ENCODE measurements at regions not wholly inside any gene's neighbourhood (a gene's known extent, or its start where the extent isn't known, plus 50 kb on each side); places are given as distances from the start of the nearest gene placed in this dataset.

GRCh38 chr5:17326600-17327037 is 109.2 kb downstream of the BASP1 start:
- no peak overlapping the region for H3K4me3 ChIP-seq (ENCODE audit: insufficient read depth, low read length, poor library complexity, severe bottlenecking)
- H3K27me3 ChIP-seq (ENCODE audit: low read length): no peaks in the 10 kb centered on the region
- no peaks in the 10 kb centered on the region for H4K20me1 ChIP-seq (ENCODE audit: low read depth, low read length)
- no peaks in the 10 kb centered on the region for H3K36me3 ChIP-seq (ENCODE audit: low read length)
- no peak overlapping the region for H3K4me2 ChIP-seq (ENCODE audit: low read depth, low read length, poor library complexity, severe bottlenecking)
- no peak for TF ChIP-seq CTCF (IDR thresholded peaks at IDR 0.05; ENCODE audit: insufficient read depth, low read length, poor library complexity, severe bottlenecking)
- TF ChIP-seq EZH2phosphoT487 (conservative IDR thresholded peaks at IDR 0.05; ENCODE audit: low read length): no peak
- H3K9ac ChIP-seq (ENCODE audit: low read length): no peak overlapping the region
- no peaks in the 10 kb centered on the region for H3K9me2 ChIP-seq (replicated peaks; ENCODE audit: insufficient read depth, low read length)
- H3F3A ChIP-seq (ENCODE audit: insufficient read depth): no peaks in the 10 kb centered on the region
- no peaks in the 10 kb centered on the region for H3K79me2 ChIP-seq (ENCODE audit: insufficient read depth, low read length)
- H2AFZ ChIP-seq (ENCODE audit: low read depth, low read length, severe bottlenecking): no peak overlapping the region
- H3K9me3 ChIP-seq (ENCODE audit: insufficient read depth, low read length): peaks cover 4% of the 10 kb centered on the region; the same call in 1 of the 2 replicates
- no peak overlapping the region for H3K27ac ChIP-seq (ENCODE audit: low read depth, low read length)

DNA sequence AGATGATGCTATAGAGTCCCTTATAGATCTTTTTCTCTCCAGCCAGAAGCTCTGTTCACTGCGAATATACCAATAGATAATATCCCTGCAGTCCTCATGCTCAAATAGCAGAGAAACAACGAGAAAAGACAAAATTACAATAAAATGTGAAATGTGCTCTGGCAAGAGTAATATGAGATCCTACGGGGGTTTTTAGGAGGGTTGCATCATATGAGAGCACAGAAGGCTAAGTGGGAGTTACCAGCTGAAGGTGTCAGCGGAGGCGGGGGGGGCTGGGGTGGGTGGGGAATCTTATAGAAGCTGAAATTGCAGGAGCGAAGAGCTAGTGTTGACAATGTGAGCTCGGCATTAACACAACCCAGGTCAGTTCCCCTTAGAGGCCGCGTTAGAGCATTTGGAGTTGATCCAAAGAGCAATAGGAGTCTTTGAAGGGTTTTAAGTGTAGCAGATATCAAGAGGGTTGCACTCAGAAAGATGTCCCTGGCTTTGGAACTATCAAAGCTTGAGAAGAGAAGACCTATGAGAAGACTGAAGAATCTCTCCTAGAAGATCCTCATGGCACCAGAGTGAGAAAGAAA is 109.7 kb downstream of the BASP1 start:
- Histone ChIP-seq H3K9ac (ENCODE audit: low read length) (no peak overlapping the region), H4K20me1 (ENCODE audit: low read depth, low read length) (no peaks in the 10 kb centered on the region), H3K27ac (ENCODE audit: low read depth, low read length) (no peak overlapping the region), H2AFZ (ENCODE audit: low read depth, low read length, severe bottlenecking) (no peak overlapping the region), H3K27me3 (ENCODE audit: low read length) (no peaks in the 10 kb centered on the region), H3K9me2 (replicated peaks; ENCODE audit: insufficient read depth, low read length) (no peaks in the 10 kb centered on the region), H3K79me2 (ENCODE audit: insufficient read depth, low read length) (no peaks in the 10 kb centered on the region), H3K9me3 (ENCODE audit: insufficient read depth, low read length) (peaks cover 7% of the 10 kb centered on the region; the same call in 1 of the 2 replicates), H3K4me2 (ENCODE audit: low read depth, low read length, poor library complexity, severe bottlenecking) (no peak overlapping the region), H3K4me3 (ENCODE audit: insufficient read depth, low read length, poor library complexity, severe bottlenecking) (no peak overlapping the region), H3F3A (ENCODE audit: insufficient read depth) (no peaks in the 10 kb centered on the region), H3K36me3 (ENCODE audit: low read length) (no peaks in the 10 kb centered on the region)
- TF ChIP-seq EZH2phosphoT487 (conservative IDR thresholded peaks at IDR 0.05; ENCODE audit: low read length) (no peak), CTCF (IDR thresholded peaks at IDR 0.05; ENCODE audit: insufficient read depth, low read length, poor library complexity, severe bottlenecking) (no peak)

DNA sequence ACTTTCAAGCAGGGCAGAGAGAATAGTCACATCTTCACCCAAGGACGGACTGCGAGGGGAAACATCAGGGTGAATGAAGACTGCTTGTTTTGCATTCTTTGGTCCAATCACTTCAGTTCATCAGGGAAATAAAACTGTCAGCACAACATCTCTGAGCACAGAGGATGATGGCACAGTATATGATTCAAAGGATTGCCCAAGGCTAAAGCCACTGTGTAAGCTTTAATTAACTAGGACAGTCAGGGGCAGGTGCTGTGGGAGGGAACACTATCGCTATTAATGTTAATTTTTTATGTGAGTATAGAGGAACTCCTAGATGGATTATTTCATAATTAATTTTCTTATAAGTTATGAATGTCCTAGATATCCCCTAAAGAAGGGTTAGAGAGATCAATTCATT is 112.1 kb downstream of the BASP1 start:
- H3K27me3 ChIP-seq (ENCODE audit: low read length): no peaks in the 10 kb centered on the region
- TF ChIP-seq CTCF (IDR thresholded peaks at IDR 0.05; ENCODE audit: insufficient read depth, low read length, poor library complexity, severe bottlenecking) (no peak), EZH2phosphoT487 (conservative IDR thresholded peaks at IDR 0.05; ENCODE audit: low read length) (no peak)

More for the DNA sequence above, 112.1 kb downstream of the BASP1 start:
- Histone ChIP-seq H3K9me2 (replicated peaks; ENCODE audit: insufficient read depth, low read length) (no peaks in the 10 kb centered on the region), H3K4me2 (ENCODE audit: low read depth, low read length, poor library complexity, severe bottlenecking) (no peak overlapping the region), H4K20me1 (ENCODE audit: low read depth, low read length) (no peaks in the 10 kb centered on the region), H3K9ac (ENCODE audit: low read length) (no peak overlapping the region), H2AFZ (ENCODE audit: low read depth, low read length, severe bottlenecking) (no peak overlapping the region), H3K4me3 (ENCODE audit: insufficient read depth, low read length, poor library complexity, severe bottlenecking) (no peak overlapping the region), H3F3A (ENCODE audit: insufficient read depth) (no peaks in the 10 kb centered on the region), H3K27ac (ENCODE audit: low read depth, low read length) (no peak overlapping the region), H3K79me2 (ENCODE audit: insufficient read depth, low read length) (no peaks in the 10 kb centered on the region), H3K36me3 (ENCODE audit: low read length) (0 out of 2 replicates have a peak, but pooled peaks cover 3% of the 10 kb centered on the region), H3K9me3 (ENCODE audit: insufficient read depth, low read length) (peaks cover 15% of the 10 kb centered on the region; the same call in 1 of the 2 replicates)

All from SU-DHL-6 (cell line).